Embryonic facial prominence (tissue), 1 donor: ENCODE measurements at regions not wholly inside any gene's neighbourhood (a gene's known extent, or its start where the extent isn't known, plus 50 kb on each side); places are given as distances from the start of the nearest gene placed in this dataset.
"Not testable (repeated sequence)": the region's sequence is repeated elsewhere in the genome, so short reads cannot be mapped to it uniquely, and the experiment has no call there.

Experiments used
- DNase-seq: peaks from one replicate; pipeline ENCODE4 v3.0.0-alpha.2; 2016; ENCODE audit errors: extremely low spot score

DNA sequence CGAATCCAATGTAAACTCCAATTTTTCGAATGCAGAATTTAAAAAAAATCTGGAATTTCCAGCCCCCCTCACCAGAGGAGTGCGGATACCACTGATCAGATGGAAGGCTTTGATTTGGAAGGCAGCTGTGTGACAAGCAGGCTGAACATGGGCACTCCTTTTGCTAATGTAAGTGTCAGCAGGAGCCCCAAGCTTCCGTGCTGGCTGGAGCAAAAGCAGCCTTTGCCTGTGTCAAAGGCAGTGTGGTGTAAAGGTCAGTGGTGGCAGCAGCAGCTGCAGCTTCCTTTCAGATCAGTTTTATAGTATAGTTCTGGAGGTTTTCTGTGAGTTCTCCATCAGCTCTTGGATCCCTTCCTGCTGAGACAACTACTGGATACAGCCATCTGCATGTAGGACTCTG is 259.9 kb downstream of the CTH start:
- DNase-seq = no peak

DNA sequence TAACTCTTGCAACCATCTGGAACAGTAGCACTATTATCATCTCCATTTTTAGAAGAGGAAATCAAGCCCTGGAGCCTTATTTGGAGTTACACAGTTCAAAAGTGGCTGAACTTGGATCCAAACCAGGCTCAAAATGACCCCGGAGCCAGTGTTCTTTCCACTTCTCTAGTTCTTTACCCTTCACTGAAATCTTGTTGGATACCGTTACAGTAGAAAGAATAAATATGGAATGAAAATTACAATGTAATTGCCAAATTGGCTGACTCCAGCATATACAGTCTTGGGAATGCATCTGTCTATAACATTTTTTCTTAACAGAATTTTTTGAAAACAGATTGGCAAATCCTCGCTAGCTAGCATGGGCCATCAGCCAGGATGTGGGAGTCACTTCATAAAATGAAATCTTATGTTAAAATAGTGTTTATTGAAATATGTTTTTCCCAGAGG is 261.4 kb downstream of the CTH start:
- peak; percentile 44 for DNase-seq

DNA sequence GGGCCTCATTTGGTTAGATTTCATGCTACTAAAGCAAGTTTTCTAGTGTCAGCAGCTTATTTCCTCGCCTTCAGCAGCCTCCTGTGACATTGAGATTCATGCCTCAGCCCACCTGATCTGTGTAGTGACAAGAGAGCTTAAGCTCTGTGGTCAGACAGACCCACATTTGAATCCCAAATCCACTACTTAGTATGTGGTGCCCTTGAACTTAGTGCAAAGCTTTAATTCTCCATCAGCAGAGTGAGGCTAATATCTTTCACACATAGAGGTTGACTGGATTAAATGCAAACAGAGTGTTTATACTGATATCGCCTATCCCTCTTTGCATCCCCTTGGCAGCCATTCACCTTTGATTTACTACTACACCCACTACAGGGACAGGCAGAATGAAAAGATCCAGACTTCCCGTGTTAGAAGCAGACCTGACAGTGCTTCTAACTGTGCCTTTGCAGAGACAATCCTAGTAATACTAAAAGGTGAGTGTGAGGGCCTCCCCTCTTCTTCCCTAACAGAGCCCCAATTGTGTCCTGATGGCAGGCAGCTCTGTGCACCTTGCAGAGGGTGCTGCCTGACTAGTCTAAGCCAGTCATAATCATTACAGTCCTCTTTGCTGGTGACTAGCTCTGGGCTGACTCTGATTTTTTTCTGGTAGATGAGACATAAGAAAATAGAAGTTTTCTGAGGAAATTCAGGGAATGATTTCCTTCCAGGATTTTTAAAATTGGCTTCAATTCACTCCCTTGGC is 264.0 kb downstream of the CTH start:
- DNase-seq = no peak

DNA sequence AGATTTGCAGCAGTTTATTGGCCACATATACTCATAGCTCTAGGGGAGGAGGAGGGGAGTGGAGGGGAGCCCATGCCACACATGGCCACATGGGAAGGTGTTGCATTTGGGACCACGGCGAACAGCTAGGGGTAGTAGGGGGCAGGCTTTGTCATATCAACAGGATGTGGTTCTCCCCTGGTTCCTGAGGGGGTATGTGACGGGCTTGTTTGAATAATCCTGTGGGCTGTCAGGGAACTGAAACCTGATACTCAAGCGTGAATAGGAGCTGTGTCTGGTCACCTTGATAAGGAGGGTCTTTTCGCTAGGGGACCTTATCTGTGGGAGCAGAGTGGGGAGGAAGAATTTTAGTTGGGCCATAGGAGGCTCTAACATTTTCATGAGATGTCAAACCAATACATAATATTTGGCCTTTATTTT is 264.7 kb downstream of the CTH start:
- no peak for DNase-seq

DNA sequence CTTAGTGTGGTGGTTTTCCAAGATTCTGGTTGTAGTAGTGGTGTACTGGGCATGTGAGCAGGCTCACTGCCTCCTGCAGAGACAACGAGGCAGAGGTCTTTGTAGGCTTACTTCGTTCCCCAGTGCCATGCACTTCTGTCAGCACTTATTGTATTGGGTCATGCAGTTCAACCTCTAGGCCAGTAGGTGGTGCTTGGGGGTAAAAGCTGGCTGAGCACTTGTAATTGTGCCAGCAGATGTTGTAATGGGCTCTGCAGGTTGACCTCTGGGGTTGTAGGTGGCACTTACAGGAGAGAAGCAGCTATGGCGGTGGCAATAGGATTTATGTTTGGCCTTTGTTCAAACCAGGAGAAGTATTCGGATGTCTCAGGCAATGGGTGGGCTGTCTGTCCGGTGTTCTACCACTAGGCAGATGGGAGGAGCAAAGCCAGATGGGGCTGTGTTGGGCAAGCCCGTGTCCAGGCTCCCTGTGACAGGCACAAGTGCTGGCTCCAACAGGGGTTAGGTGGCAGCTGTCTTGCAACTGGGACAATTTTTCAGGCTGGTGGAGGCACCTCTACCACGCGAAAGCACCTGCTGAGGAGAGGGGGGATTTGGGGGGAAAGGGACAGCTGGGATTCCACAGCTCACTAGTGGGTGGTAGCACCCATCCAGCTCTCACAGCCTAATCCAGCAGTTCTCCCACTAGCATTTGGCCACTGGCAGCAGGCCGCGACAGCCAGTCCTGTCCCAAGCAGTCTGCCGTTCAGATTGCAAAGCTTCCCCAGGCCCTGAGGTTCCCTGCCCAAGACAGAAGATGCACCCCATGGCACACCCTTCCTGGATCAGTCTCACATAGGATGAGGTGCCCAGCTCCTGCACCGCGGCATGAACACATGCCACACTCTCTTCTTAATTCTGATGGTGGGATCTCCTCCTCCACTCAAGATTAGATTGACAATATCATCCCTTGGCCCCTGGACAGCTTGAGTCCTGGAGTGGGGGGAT is 274.5 kb downstream of the CTH start:
- DNase-seq = no peak

DNA sequence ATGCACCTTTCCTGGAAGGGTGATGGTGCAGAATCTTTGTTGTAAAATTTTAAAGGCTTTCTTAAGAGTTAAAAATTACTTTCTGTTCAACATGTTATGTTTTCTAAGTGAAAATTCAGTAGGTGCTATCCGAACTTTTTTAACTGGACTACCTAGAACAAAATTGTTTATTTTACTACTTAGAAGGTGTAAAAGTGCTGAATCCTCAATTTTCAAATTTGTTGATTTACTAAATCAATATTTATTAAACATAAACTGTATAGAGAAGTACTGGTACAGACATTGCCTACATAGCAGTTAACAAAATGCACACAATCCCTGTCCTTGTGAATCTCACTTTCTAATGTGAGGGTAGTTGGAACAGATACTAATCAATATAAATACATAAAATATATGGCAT is 277.5 kb downstream of the CTH start:
- DNase-seq = no peak

DNA sequence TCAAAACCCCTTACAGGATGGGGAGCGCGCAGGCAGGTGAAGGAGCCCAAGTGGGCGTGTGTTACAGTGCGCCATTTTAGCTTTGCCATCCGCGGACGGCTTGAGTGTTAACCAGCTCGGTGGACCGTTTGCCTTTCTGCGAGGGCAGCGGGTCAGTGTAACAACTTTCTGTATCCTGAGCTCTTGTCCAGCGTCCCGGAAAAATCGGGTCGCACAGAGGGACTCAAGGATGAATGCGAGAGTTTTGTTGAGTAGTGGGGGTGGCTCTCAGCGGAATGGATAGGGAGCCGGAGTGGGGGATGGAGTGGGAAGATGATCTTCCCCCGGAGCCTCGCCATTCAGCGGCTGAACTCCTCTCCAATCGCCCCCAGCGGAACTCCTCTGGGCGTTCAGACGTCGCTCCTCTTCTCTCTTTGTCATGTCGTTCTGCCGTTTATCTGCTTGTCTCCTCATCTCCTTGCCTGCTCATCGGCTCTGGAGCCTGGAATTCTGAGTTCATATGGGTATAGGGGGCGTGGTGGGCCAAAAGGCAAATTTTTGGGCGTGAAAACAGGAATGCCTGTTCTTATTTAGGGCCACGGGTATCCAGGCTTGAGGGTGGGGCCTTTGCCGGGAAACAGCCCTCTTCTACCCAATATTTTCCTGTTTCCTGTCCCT is 295.4 kb downstream of the CTH start:
- DNase-seq = no peak

DNA sequence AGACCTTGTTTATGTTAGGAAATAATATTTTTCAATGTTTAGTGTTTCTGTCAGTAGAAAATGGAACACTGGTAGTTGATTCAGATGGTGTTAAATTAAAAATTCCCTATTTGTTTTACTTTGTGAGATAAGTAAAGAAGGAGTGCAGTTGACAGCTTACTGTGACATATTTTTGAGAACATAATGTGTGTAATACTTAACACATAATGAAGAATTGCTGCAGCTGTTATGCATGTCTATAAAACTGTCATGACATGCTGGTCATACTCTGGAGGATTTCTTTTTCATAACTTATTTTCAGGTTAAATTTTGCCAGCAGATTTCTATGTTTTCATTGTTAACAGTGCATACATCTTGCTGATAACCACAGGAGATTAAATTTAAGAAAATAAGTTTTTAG is 296.1 kb downstream of the CTH start:
- no peak for DNase-seq

DNA sequence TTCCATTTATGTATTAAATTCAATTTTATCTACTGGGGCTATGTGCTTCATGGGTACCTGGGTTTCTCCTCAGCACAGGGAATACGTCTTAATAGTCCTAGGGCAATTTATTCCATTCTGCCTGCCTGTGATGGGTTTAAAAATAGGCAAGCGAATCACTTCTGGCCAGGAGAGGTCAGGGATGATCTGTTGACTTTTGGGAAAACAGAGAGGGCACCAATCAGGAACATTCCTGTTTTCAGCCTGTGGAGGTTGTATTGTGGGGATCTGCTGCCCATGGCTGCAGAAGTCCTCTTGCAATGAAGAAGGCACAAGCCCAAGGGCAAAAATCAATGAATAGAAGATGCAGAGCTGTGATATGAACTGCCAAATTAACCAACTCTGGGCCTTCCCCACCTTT is 303.1 kb downstream of the CTH start:
- no peak for DNase-seq

DNA sequence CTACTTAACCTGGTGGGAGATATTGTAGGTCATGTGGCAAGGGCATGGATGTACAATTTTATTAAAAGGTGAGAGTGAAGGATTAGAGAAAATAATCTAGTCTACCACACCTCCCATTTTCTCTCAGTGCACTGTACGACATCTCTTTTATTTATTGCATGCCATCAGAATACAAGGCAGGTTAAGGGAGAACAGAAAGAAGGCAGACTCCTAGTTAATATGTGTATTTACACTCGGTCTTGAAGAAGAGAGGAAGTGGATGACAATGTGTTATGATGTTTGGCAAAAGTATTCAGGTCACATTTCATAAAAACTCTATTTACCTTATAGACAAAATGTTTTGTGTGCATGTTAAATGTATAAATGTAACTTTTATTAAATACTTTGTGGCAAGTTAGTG is 306.1 kb downstream of the CTH start:
- DNase-seq = no peak

DNA sequence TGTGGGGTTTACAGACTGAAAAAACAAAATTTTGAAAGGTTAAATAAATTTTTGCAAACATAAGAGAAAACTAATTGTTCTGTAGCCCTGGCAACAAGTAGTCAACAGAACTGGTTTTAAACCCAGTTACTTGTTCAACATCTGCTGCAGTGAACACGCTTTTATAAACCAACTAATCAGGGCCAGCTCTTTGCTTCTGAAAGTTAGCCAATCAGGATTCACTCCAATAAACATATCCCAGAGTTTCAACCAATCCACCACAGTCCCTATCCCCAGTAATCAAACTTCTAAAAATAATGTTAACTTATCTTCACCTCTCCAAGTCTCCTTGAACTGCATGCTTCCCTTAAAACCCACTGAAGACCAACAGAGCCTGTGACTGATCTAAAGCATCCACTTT is 306.6 kb downstream of the CTH start:
- no peak for DNase-seq

DNA sequence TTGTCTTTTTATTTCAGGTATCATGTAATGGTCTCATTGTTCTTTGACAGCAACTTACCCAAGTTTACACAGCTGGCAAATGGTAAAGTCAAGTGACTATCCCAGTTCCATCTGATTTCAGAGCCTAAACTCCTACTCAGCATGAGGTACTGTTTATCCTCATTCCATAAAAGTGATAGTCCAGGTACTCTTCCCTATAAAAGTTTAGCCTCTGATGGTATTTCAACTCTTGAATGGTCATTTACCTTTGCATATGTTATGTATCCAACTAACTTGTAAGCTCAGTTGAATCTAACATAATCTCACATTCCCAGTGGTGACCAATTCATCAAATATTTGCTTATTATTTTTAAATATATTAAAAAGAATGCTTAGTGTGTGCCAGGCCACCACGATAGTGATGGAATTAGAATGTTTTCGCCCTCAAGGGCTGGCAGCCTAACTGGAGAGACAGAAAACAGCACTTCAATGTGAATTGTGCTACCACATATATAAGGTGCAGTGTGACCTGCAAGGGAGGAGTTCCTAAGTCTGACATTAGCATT is 307.1 kb downstream of the CTH start:
- DNase-seq = no peak

DNA sequence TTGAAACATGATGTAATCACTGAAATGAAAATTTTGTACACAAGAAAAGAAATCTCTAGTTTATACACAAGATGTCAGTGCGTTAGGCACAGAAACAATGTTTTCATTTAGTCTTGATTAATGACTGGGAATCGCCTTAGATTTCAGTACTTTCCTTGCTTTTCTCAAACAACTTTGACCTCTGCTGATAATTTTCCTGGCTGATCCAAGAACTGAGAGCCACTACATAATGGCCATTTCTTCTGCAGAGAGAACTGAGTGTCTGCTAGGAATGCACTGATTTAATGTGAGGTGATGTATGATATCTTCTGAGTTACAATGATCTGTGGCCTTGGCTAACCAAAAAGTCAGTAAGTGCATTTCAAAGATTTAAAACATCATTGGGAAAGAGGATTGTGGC is 308.1 kb downstream of the CTH start:
- DNase-seq = no peak

DNA sequence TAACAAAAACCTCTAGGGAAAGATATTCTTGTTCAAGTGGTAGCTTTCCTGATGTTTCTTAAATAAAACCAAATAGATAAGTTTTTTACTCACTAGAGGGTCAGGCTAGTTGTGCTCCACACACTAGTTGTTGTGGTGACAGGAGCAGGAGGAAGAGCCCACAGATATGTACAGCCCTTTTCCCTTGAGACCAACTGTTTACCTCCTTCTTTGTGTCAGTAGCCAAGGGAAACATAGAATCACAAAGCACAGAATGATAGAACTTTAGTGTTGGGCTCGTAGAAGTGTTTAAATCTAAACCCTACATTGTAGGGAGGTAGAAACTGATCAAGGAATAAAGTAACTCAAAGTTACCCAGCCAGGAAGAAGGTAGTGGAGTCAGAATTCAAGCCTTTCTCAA is 309.0 kb downstream of the CTH start:
- DNase-seq = no peak

DNA sequence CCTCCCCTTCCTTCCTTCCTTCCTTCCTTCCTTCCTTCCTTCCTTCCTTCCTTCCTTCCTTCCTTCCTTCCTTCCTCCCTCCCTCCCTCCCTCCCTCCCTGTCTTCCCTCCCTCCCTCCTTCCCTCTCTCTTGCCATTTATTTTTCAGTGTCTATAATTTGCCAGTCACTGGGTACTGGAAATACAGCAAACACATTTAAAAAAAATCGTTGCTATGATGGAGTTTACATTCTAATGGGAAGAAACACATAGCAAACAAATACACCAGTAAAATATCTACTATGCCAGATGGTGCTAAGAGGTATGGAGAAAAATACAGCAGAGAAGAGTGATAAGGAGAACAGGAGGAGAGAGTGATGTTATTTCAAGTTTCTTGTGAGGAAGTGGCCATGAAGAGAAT is 309.5 kb downstream of the CTH start:
- no peak for DNase-seq

DNA sequence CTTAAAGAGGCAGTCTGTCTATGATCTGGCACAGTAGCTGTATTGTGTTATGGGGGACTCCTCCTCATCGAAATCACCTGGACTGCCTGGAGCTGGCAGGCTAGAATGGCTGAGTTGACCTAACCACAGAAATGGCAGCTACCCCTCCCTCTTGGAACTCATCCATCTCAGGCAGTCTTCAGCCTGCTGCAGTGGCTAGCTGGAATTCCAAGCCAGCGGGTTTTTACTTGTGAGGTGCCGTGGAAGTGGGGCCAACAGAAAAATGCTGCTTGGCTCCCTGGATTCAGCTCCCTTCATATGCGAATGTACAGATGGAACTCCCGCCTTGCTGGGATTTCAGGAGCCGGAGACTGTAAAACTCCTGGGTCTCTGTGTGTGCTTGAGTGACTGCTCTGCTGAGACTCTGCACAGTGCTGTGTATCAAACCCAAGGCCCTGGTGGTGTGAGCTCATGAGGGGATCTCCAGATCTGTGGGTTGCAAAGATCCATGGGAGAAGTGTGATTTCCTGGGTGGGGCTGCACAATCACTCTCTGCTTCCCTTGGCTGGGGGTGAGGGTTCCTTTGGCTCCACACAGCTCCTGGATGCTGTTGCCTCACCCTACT is 316.9 kb downstream of the CTH start:
- no peak for DNase-seq

DNA sequence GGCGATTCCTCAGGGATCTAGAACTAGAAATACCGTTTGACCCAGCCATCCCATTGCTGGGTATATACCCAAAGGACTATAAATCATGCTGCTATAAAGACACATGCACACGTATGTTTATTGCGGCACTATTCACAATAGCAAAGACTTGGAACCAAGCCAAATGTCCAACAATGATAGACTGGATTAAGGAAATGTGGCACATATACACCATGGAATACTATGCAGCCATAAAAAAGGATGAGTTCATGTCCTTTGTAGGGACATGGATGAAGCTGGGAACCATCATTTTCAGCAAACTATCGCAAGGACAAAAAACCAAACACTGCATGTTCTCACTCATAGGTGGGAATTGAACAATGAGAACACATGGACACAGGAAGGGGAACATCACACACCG is 311.1 kb downstream of the PTGER3 start:
- not testable (repeated sequence) for DNase-seq

DNA sequence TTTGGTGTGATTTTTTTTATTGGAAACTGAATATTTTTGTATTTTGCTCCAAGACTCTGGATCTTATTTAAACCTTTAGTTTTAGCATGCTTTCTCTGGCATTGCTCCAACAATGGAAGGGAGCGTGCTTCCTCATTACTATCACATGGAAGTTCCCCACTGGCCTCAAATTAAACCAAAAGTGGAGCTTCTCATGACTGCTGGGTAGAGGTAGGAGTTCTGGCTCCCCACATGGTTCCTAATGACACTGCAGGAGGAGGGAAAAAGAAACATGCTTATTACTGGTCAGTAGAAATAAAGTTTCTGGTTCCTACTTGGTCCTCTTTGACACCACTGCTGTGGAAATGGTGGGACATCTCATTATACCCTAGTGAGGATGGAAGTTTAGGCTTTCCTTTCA is 310.5 kb downstream of the PTGER3 start:
- no peak for DNase-seq

DNA sequence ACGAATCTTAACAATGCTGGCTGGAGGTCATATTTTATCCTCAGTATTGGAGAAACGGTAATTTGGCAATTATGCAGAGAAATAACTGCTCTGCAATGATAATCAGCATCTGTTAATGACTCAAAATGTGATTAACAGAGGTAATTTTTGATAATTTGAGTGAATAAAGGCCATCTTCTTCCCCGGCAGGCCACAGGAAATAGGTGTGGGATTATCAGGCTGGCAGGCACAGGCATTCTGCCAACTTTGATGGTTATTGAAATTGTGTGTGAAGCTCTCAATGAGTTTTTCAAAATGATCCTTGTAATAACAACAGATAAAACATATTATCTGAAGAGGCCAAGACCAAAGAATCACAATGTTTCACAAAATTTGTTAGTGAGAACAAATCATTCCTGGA is 309.0 kb downstream of the PTGER3 start:
- DNase-seq = no peak

DNA sequence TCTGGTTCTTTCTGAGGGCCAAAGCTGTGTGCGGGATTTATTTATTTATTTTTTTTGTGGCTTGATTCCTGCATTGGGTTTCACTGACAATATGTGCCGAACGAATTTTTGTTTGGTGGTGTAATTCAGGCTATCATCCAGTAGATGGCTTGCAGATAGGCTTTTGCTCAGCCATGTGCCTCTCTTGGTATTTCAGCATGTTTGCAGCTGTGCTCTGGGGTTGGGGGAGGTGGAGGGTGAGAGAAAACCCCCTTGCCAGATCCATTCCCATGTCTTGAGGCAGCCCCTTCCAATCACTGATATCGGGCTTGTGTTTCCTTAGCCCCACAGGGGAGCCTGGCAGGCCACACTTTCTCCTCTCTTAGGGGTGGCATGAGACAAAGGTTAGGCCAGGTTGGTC is 302.4 kb downstream of the PTGER3 start:
- DNase-seq = no peak

DNA sequence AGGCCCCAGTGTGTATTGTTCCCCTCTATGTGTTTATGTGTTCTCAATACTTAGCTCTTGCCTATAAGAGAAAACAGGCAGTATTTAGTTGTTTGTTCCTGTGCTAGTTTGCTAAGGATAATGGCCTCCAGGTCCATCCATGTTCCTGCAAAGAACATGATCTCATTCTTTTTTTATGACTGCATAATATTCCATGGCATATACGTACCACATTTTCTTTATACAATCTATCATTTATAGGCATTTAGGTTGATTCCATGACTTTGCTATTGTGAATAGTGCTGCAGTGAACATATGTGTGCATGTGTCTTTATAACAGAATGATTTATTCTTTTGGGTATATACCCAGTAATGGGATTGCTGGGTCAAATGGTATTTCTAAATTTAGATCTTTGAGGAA is 301.6 kb downstream of the PTGER3 start:
- DNase-seq = not testable (repeated sequence)

DNA sequence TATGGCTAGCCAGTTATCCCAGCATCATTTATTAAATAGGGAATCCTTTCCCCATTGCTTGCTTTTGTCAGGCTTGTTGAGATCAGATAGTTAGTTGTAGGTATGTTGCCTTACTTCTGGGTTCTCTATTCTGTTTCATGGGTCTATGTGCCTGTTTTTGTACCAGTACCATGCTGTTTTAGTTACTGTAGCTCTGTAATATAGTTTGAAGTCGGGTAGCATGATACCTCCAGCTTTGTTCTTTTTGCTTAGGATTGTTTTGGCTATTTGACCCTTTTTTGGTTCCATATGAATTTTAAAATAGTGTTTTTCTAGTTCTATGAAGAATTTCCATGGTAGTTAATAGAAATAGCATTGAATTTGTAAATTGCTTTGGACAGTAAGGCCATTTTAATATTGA is 300.5 kb downstream of the PTGER3 start:
- DNase-seq = not testable (repeated sequence)
